NCI-H82 treated with DMSO at 0.1 percent for 48 hours (cell line): ENCODE measurements at regions not wholly inside any gene's neighbourhood (a gene's known extent, or its start where the extent isn't known, plus 50 kb on each side); places are given as distances from the start of the nearest gene placed in this dataset.
"Not testable (repeated sequence)": the region's sequence is repeated elsewhere in the genome, so short reads cannot be mapped to it uniquely, and the experiment has no call there.

Experiments used
- DNase-seq: peaks from one replicate; lab custom pipeline; 2025; ENCODE audit not compliant: unreplicated experiment; lab: John Stamatoyannopoulos, UW

- DNase-seq = no peak
Measured at GRCh38 chr17:83159204-83160049, 80.0 kb downstream of the METRNL start.

- DNase-seq = no peak
Measured at GRCh38 chr17:83160443-83161297, 81.3 kb downstream of the METRNL start.

- no peak for DNase-seq
Measured at GRCh38 chr17:83161298-83162034, 82.1 kb downstream of the METRNL start.

- DNase-seq = no peak
Measured at GRCh38 chr17:83162035-83162745, 82.8 kb downstream of the METRNL start.

GRCh38 chr17:83164490-83164889, 85.1 kb downstream of the METRNL start:
- no peak for DNase-seq

GRCh38 chr17:83170571-83171260, 91.3 kb downstream of the METRNL start:
- no peak for DNase-seq

GRCh38 chr17:83171661-83172060, 92.3 kb downstream of the METRNL start:
- DNase-seq = no peak

GRCh38 chr17:83172099-83172498, 92.7 kb downstream of the METRNL start:
- DNase-seq = not testable (repeated sequence)

- DNase-seq = not testable (repeated sequence)
Measured at GRCh38 chr17:83172646-83173045, 93.2 kb downstream of the METRNL start.

GRCh38 chr17:83173180-83173913, 93.9 kb downstream of the METRNL start:
- not testable (repeated sequence) for DNase-seq

- DNase-seq = no peak
Measured at GRCh38 chr17:83173914-83174361, 94.5 kb downstream of the METRNL start.

GRCh38 chr17:83174362-83175118, 95.1 kb downstream of the METRNL start:
- peak; percentile 8 for DNase-seq

- DNase-seq = no peak
Measured at GRCh38 chr17:83175119-83175821, 95.9 kb downstream of the METRNL start.

GRCh38 chr17:83175822-83176622, 96.6 kb downstream of the METRNL start:
- DNase-seq = no peak

GRCh38 chr17:83176623-83177583, 97.5 kb downstream of the METRNL start:
- DNase-seq = no peak
